HUES6 (cell line): ENCODE measurements at regions not wholly inside any gene's neighbourhood (a gene's known extent, or its start where the extent isn't known, plus 50 kb on each side); places are given as distances from the start of the nearest gene placed in this dataset.

ENCODE experiments used
- H3K27ac ChIP-seq: 2 replicates; pipeline ENCODE4 v1.7.0; 2013; ENCODE audit warnings: low read depth, mild to moderate bottlenecking, low read length, inconsistent platforms
- H3K27me3 ChIP-seq: 2 replicates; pipeline ENCODE4 v1.6.1; 2013; ENCODE audit warnings: low read length; ENCODE audit not compliant: control insufficient read depth, insufficient read depth
- H3K36me3 ChIP-seq: 2 replicates; pipeline ENCODE4 v1.6.1; 2013; ENCODE audit warnings: low read length; ENCODE audit not compliant: control insufficient read depth, insufficient read depth
- H3K4me1 ChIP-seq: 2 replicates; pipeline ENCODE4 v1.6.1; 2013; ENCODE audit warnings: low read length; ENCODE audit not compliant: control insufficient read depth, insufficient read depth
- H3K4me3 ChIP-seq: 2 replicates; pipeline ENCODE4 v1.5.1; 2013; ENCODE audit warnings: low read depth, low read length
- H3K9ac ChIP-seq: one replicate; pipeline ENCODE4 v1.6.1; 2013; ENCODE audit warnings: mild to moderate bottlenecking, low read length
- H3K9me3 ChIP-seq: 2 replicates; pipeline ENCODE4 v1.6.1; 2013; ENCODE audit warnings: low read depth, low read length; ENCODE audit not compliant: control insufficient read depth, insufficient read depth

DNA sequence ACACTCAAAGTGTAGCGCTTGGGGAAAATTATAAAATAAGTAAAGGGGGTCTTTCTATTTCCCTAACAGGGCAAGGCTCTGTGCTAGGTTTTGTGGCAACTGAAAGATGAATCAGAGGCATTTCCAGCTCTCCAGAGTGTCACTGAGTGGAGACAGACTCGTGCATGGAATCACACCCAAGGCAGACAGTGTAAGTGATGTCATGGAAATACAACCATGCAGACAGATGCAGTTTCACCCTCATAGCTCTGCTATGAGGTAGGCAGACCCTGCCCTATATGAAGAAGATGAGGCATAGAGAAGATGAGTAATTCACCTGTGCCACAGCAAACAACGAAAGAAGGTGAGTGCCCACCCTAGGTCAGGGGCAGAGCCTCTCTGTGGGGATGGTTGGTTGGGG lies 57.2 kb upstream of the PITRM1 start:
- H3K4me3 ChIP-seq: no peak overlapping the region
- no peaks in the 10 kb centered on the region for H3K36me3 ChIP-seq

DNA sequence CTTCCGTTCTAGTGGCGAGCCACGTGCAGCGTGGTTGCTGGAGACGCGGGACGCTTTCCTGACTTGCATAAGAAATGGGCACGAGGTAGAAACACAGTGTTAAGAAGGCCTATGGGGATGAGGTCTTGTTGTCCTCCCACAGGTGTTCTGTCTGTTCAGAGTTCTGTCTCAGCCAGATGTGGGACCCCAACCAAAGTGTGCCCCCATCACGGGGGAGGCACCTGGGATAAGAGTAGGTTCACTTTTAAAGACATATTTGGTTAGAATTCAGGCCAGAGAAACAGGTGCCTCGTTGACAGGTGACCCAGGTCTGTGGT lies 56.0 kb upstream of the PITRM1 start:
- Histone ChIP-seq H3K4me1 (peaks cover 5% of the 10 kb centered on the region; the same call in 1 of the 2 replicates), H3K36me3 (no peaks in the 10 kb centered on the region), H3K27ac (no peak overlapping the region), H3K9ac (no peak overlapping the region), H3K9me3 (no peaks in the 10 kb centered on the region), H3K27me3 (no peaks in the 10 kb centered on the region), H3K4me3 (no peak overlapping the region)

More for the DNA sequence above, 57.2 kb upstream of the PITRM1 start:
- Histone ChIP-seq H3K4me1 (peaks cover 5% of the 10 kb centered on the region; the same call in 1 of the 2 replicates), H3K27ac (no peak overlapping the region), H3K9me3 (peaks cover under 1% of the 10 kb centered on the region; the same call in 1 of the 2 replicates), H3K27me3 (no peaks in the 10 kb centered on the region), H3K9ac (no peak overlapping the region)

DNA sequence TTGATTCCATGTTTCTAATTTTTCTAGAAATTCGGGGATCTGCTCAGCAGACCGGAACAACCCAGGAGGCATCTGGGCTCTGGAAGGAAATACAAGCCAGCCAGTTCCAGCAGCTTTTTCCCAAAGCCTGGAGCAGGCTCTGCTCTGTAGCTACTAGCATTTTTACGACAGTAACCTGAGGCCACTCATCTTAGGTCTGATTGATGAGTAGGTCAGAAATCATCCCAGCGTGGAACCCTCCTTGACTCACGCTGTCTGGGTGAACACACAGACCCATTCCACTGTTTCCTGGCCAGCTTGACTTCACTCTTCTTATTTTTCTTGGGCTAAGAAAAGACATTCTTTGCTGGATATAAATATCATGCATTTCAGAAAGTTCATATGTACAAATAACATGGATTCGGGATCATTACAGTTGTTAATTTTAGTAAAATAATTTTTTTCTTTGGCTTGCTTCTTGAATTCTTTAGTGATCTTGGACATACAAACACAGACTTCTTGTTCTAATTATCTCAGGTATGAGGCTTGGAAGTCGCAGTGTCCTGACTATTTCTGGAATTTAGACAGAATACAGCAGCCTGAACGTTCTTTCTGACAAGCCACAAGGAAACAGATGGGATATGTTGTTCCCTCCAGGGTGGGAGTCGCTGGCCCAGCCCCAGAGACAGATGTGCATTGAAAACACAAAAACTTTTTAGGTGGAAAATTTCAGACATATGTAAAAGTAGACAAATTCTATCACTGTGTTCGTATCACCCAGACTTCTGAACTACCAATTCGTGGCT lies 54.6 kb upstream of the PITRM1 start:
- peaks cover 5% of the 10 kb centered on the region; the same call in 1 of the 2 replicates for H3K4me1 ChIP-seq
- no peak overlapping the region for H3K4me3 ChIP-seq

DNA sequence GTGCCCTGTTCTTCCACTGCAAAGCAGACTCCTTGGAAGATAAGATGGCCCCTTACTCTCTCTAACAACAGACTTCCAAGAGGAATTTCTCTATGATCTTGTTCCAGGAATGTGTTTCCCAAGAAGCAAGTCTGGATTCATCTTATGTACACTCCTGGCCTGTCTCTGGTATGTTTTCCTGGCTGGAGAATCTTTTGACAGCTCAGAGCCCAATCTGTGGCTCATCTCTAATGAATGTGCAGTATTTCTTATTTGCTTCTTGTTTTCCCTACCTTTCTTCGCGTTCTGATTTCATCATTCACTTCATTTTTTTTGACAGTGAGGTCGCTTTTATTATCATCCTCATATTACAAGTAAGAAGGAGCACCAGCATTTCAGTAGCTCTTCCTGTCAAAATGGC lies 53.0 kb upstream of the PITRM1 start:
- H3K9ac ChIP-seq: no peak overlapping the region
- no peaks in the 10 kb centered on the region for H3K36me3 ChIP-seq
- no peaks in the 10 kb centered on the region for H3K9me3 ChIP-seq
- H3K4me3 ChIP-seq: no peak overlapping the region
- H3K4me1 ChIP-seq: peaks cover 5% of the 10 kb centered on the region; the same call in 1 of the 2 replicates
- H3K27me3 ChIP-seq: no peaks in the 10 kb centered on the region
- no peak overlapping the region for H3K27ac ChIP-seq

More for the DNA sequence above, 54.6 kb upstream of the PITRM1 start:
- Histone ChIP-seq H3K9me3 (no peaks in the 10 kb centered on the region), H3K9ac (no peak overlapping the region), H3K36me3 (no peaks in the 10 kb centered on the region), H3K27me3 (no peaks in the 10 kb centered on the region), H3K27ac (no peak overlapping the region)

- peaks cover 5% of the 10 kb centered on the region; the same call in 1 of the 2 replicates for H3K4me1 ChIP-seq
- H3K9ac ChIP-seq: no peak overlapping the region
- H3K4me3 ChIP-seq: no peak overlapping the region
- H3K27ac ChIP-seq: no peak overlapping the region
- no peaks in the 10 kb centered on the region for H3K9me3 ChIP-seq
- H3K36me3 ChIP-seq: no peaks in the 10 kb centered on the region
- no peaks in the 10 kb centered on the region for H3K27me3 ChIP-seq
Measured at GRCh38 chr10:3224241-3224640, 51.7 kb upstream of the PITRM1 start.

GRCh38 chr10:3222626-3223025 lies 50.0 kb upstream of the PITRM1 start:
- H3K4me1 ChIP-seq: peaks cover under 1% of the 10 kb centered on the region; the same call in 1 of the 2 replicates
- H3K9me3 ChIP-seq: no peaks in the 10 kb centered on the region
- no peak overlapping the region for H3K4me3 ChIP-seq
- H3K9ac ChIP-seq: no peak overlapping the region
- no peaks in the 10 kb centered on the region for H3K27me3 ChIP-seq
- H3K36me3 ChIP-seq: no peaks in the 10 kb centered on the region
- no peak overlapping the region for H3K27ac ChIP-seq
